Stimulated activated CD8-positive, alpha-beta memory T cell treated with anti-CD3 and anti-CD28 coated beads, Interleukin-4, amount 100 ng/mL, for 4 hours (primary cell): ENCODE measurements at regions not wholly inside any gene's neighbourhood (a gene's known extent, or its start where the extent isn't known, plus 50 kb on each side); places are given as distances from the start of the nearest gene placed in this dataset.

Source experiments
- DNase-seq, 2 donors: peaks; one replicate each; pipeline ENCODE4 v3.0.0-alpha.2; 2020; ENCODE audit warnings: low read depth in 2 of 2, low spot score in 1 of 2

DNA sequence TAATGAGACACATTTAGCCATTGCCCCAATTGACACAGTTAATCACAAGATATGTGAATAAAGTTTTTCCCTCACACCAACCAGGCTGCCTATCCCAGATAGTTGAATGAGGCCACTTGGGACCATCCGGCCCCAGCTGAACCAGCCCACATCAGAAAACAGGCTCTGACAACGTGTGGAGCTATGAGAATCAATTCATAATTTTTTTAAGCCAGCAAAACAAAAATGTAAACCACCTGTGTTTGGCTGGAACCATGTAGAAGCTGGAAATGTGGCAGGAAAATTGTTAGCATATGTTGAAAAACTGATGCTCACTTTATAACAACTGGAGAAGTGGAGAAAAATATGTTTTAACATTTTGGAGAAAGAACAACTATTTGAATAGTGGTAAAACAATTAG, 1161.3 kb downstream of the SLITRK1 start:
- no peak for DNase-seq

DNA sequence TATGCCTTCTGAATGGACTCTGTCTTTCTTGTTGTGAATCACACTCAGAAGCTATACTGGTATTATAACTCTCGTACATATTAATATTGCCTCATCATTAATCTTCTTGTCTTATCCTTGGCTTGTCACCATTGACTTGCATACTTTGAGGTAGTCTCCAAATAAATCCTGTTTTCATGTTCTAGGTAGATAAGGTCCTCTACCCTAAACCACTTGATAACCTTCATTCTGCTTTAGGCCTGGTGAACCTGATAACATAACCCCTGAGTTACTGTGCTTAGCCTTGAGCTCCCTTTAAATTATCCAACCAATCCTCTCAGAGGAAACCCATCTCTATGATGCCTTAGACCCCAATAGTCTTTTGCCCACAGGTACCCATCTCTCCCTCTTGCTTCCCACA, 1162.3 kb downstream of the SLITRK1 start:
- DNase-seq: no peak

DNA sequence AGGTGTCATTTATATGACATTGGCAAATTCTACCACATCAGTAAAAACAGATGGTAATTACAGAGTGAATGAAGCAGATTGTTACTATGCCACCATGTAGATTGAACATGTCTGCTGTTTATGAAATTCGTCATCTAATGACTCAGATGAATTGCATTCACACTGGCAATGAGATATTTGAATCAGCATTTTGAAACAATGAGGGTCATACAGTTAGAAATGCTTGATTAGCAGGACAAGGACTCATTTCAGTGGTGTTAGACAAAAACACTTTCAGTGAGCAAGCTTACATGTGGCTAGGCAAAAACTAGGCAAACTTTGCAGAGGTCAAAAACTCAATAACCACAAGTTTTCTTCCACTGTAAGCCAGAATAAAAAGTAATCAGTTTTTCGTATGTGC, 1165.0 kb downstream of the SLITRK1 start:
- DNase-seq: no peak

DNA sequence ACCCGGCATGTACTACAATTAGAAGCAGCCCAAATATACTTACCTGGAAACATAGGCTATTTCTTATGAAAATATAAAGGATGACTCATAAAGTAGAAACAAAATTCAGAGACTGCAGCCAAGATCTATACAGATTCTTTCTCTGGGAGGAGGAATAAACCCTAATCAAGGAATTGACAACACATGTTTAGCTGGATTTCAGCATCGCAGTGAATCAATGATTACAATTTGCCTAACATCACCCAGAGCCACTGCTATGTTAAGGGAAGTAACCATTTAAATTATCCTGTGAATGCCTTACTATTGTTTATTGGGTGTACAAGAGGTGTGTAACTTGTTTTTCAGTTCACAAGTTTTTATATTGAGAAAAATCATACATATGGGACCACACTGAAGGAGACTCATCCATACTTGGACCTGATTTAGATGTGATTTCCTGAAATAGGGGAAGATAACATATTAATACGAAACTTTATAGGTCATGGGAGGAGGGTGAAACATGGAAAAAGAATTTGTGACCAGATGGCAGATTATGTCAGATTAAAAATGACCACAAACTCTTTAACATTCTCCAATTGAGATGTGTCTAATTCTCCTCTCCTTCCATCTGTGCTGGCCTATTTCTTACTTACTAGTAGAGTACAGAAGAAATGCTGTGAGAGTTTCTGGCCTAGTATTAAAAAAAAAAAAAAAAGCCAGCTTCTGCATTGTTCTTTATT, 1168.4 kb downstream of the SLITRK1 start:
- no peak for DNase-seq

DNA sequence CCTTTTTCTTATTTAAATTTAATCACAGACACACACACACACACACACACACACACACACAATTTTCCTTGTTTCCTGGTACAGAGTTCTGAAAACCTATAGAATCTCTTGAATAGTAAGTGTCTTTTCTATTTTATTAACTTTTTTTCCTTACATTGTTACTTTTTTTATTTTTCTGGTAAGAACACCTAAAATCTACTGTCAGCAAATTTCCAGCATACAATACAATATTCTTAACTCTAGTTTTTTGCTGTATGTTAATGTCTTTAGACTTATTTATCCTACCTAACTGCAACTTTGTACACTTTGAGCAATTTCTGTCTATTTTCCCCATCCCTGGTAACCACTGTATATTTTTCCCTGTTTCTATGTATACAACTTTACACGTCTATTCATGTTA, 1179.8 kb downstream of the SLITRK1 start:
- DNase-seq: no peak

DNA sequence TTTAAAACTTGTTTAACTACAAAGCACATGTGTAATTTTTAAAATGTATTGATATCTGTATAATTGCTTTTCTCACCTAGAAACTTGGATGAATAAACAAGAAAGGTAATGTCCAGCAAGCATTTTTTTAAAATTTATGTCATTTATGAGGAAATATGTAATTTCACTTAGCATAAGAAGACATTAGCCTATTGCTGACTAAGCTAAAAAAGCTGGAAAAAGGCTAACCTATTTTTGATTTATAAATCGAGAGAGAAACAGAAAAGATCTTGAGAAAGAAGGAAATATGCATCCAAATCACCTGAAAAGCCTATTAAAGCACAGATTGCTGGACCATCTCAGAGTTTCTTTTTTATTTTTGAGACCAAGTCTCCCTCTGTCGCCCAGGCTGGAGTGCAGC, 1181.3 kb downstream of the SLITRK1 start:
- DNase-seq: no peak

DNA sequence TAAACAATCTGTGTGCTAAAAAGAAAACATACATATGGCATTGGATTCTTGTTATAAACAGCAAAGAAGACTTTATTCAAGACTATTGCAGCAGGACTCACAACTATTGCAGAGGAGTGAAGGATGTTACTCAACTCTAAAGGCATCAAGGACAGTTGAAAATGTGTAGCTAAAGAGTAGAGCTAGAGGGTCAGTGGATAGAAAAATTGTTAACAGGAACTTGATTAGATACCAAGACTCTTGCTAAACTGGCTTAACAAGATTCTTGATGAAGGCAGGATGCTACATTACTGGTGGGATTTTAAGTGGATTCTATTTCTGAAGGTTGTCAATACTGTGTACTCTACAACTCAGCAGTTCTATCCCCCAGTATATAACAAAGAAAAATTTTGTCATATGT, 1183.3 kb downstream of the SLITRK1 start:
- no peak for DNase-seq

DNA sequence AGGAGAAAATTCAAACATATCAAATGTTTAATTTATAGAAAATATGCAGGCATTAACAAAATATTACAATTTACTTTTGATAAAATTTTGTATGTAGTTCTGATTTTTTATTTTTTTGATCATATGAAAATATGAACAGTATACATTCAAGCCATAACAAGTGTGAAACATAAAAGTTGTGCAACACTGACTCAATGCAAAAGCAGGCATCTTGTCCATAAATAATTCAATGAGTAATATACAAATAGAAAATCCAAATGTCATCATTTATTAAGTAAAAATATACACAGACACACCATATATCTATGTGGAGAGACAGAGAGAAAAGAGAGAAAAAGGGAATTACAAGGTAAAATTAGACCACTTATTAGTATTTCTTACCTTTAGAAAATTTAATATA, 1183.9 kb downstream of the SLITRK1 start:
- no peak for DNase-seq

DNA sequence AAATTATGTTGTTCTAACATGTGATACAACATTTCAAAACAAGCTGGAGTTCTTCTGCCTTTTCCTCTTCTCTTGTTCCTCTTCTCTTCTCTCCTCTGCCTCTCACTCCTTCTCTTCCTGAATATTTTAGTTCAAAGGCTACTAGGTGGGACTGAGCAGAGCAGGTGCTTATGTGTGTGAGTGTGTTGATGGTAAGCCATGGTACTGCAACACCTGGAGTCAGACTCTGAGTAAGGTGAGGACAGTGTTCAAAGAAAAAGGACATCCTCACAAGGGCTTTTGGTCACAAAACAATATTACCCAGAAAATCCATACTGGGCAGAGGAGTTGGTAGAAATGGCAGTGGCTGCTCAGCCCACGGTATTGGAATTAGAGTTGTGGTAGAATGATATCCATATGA, 1188.7 kb downstream of the SLITRK1 start:
- DNase-seq: no peak

DNA sequence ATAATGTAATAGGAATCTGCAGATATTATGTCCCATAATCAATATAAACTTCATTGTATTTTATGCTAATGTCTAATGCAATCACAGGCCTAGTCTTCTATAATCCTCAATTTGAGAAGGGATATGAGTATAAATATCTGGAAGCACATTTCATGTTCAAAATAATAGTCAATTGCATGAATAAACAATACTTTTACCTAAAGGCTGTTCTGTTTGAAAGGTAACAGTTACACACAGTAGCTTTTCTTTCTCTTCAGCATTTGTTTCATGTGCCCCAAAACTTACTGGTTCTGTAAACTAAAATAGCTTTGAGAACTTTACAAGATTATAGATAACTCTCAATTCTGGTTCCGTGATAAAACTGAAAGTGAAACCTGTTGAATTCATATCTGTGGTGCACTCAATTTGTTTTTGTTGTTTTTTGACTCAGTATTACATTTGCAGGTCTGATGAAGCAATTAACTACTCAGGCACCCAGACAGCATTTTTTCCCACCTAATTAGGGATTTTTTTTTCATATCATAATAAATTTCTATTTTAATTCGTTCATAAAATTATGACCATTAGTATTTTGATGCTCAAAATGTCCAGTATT, 1193.8 kb downstream of the SLITRK1 start:
- DNase-seq: no peak

DNA sequence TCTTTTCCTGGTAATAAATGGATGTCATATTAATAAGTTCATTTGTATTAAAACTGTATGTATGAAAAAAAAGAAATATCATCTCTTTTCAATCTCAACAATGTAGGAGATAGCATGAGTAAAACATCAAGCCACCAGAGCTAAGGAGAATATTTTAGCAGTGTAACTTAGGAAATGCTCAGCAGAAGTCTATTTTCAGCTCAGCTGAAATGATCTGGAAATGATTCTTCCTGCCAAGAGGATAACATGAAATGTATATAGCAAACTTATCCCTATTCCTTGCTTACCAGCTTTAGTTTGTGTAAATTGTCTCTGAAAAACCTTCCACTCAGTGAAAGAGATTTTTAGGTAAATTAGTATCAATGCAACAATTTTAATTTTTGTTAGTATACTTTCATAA, 1194.4 kb downstream of the SLITRK1 start:
- DNase-seq: no peak

DNA sequence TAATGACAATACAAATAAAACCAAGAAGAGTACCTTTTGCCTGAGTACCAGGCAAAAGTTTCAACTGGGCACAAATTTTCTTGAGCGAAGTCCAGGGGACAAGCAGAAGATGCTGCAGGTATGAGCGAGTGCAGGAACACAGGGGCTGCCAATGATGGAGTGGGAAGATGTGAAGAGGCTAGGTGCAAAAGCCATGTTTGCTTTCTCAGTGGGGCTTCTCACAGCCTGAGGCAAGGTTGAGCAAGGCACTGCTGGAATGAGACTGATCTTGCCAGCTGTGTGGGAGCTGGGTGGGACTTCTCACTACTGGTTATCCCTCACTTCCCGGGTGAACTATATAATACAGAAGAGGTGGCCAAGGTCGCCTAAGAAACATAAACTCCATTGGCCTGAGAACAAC, 1200.7 kb downstream of the SLITRK1 start:
- DNase-seq: no peak

DNA sequence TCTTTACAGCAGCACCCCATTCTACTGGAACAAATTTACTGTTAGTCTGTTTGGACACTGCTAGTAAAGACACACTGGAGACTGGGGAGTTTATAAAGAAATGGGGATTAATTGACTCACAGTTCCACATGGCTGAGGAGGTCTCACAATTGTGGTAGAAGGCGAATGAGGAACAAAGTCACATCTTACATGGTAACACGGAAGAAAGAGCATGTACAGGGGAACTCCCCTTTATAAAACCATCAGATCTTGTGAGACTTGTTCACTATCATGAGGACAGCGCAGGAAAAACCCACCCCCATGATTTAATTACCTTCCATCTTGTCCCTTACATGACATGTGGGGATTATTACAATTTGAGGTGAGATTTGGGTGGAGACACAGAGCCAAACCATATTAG, 1204.2 kb downstream of the SLITRK1 start:
- DNase-seq: no peak

DNA sequence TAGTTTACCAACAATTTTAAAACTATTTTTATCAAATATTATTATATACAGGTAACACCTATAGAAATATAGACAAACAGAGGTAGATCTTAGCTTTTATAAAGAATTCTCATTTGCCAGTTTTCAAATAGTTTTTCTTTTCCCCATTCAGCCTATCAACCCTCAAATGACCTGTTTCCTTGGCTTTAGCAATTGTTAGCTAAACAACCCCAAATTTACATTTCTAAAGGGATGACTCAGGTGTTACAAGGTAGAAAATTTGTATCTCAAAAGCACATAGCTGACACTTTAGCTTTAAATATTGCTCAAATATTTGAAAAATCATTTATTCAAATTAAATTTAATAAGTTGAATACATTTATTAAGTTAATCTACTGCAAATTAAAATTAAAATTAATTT, 1207.2 kb downstream of the SLITRK1 start:
- DNase-seq: no peak

DNA sequence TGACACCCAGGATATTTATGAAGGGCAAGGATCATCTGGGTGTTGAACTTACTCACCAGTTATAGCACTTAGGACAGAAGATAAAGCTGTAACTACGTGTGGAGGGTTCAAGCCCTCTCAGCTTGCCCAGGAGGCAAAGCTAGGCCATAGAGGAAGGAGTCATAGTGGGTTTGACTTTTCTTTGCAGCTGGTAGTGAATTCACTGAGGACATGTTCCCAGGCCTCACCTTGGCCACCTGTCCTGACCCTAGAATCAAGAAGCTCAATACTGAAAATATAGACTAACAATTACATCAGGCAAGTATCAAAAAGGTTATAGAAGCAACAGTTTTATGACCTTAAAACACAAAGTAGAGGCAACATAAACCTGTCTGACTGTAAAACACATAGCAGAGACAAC, 1207.7 kb downstream of the SLITRK1 start:
- DNase-seq: no peak

DNA sequence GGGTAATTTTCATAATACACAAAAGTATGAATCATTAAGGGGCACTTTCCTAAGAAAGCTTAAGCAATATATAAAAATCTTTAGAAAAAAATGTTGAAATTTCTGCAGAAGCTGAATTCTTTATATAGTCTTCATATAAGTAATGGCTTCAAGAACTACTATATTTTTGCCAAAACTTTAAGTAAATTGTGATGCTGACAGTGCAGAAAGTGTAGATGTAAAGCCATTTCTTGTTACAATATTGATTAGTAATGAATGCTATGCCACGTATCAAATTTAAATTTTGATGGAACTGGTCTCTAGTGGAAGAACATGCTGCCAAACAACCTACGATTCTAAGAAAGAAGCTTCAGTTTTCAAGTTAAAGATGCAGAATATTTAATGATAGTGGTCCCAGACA, 1210.0 kb downstream of the SLITRK1 start:
- no peak for DNase-seq

DNA sequence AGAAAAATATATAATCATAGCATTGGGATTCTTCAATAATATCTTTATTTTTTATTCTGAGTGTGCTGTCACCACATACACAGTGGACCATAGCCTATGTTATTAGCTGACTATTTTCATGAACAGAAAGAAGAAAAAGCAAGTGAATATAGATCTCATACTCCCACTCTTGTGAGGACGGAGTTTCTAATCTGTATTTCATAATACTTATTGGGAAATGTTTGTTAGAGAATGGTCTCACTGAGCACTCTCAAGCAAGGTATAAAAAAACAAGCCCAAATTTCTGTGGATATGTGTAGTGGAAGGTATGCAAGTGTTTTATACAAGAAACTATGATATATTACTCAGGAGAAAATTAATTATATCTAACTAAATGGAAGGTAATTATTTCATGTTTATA, 1218.1 kb downstream of the SLITRK1 start:
- DNase-seq: no peak

DNA sequence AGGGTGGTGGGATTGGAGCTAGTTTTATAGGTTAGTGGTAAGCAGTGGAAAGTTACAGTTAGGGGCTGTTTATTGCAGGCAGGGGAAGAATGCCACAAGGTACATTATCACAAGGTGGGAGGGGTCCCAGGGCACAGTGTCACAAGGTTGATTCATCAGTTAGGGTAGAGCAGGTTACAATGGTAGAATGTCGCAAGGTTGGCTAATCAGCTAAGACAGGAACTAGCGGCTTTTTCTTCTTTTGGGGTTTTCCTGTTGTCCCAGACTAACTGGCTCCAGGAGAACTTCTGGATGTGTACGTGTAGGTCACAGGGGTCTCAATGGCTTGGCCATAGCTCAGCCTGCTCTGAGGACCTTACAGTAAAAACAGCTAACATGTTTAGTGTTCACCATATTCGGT, 1221.1 kb downstream of the SLITRK1 start:
- DNase-seq: no peak

DNA sequence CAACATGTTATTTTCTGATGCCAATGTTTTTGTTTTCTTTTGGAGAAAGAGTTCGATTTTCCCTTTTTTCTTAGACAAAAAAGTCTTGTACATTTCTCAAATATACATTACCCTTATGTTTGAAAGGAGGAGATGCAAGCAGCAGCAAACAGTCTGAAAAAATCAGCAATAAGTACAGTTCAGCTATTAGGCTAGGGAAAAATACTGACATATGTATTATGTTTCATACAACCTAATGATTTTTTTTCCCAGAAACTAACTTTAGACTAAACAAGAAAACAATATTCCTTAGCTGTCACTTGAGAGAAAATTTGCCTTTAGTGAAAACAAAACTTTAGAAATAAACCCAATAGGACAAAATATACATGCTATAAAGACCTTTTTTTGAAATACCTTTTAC, 1223.5 kb downstream of the SLITRK1 start:
- DNase-seq: no peak

DNA sequence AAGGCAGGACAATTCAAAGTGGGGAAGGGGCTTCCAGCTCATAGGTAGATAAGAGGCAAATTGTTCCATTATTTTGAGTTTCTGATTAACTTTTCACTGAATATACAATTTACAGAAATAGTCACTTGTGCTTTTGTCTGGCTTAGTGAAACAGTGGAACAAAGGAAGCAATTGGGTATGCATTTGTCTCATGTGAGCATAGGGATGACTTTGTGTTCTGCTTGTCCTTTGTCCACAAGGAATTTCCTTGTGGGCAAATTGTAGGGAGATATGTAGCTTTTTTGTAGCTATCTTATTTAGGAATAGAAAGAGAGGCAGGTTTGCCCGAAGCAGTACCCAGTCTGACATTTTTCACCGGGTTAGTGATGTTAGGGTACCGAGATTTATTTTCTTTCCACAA, 1224.8 kb downstream of the SLITRK1 start:
- DNase-seq: no peak

DNA sequence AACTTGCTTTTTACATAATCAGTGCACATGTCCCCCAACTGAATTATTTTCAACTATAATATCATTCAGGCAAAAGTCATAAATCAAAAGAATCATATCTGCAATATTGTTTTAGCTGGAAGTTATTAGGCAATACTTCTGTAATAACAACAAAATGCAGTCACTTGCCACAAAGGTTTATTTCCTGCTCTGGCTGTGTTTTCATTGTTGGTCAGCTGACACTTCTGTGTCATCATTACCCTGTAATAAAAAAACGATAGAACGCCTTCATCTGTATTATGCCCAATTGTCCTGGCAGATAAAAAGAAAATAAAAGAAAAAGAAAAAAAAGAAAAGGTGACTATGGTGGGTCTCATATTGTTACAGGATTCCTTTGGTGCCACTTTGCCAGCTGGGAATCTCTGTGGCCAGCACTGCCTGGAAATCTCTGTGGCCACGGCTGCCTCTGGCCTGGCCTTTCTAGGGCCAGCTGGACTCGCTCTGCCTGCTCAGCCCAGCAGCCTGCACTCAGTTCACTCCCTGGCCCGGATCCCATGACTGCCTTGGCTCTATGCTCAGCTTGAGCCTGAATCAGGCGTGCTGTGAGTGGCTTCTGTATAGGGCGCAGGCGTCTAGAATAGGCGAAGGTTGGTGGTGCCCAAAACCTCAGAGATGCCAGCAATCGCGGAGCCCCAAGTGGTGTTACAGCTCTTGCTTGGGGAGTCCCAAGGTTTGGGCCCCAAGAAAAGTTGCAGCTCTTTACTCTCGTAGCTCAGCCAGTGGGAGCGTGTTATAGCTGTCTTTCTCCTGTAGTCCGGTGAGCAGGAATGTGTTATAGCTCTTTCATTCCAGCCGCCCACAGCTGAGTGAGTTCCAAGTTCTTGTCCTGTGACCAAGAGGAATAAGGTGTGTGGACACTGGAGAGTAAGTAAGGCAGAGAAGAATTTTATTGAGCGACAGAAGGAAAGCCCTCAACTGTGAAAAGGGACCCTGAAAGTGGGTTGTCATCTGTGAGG, 1227.1 kb downstream of the SLITRK1 start:
- no peak for DNase-seq

DNA sequence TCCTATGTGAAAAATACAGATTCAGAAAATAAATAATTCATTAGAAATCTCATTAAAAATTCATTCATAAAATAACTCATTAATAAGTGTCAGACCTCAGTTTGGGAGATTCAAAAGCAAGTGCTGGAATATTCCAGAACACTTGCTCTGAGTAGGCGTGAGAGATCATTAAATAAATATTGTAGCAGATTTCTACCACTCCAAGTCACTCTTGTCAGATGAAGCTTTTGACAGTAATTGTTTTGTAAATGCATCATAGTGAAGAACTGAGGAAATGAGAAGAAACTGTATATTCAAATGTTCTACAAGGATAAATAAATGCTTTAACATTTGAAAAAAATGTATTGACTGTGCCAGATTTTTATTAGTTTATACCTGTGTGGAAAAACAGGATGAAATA, 1228.1 kb downstream of the SLITRK1 start:
- no peak for DNase-seq
